Activated naive CD8-positive, alpha-beta T cell treated with anti-CD3 and anti-CD28 coated beads, Interleukin-2, amount 10 ng/mL, durations not matched to agents 7 days and 5 days (primary cell): ENCODE measurements at regions not wholly inside any gene's neighbourhood (a gene's known extent, or its start where the extent isn't known, plus 50 kb on each side); places are given as distances from the start of the nearest gene placed in this dataset.
"Not testable (repeated sequence)": the region's sequence is repeated elsewhere in the genome, so short reads cannot be mapped to it uniquely, and the experiment has no call there.

Source experiments
- ATAC-seq: fragments of 150-1000 bp; cut with Tn5 transposase; one replicate; pipeline ENCODE4 v1.10.0; 2021; ENCODE audit warnings: low read depth, moderate library complexity
- POLR2A ChIA-PET: fragments of 350-600 bp; sonication (Branson Sonifier 250); formaldehyde crosslinking; loops from one replicate; lab custom pipeline; 2021; ENCODE audit warnings: antibody characterized with exemption; lab: Charles Lee
- DNase-seq: peaks from one replicate; pipeline ENCODE4 v3.0.0; 2021
- H3K27ac Mint-ChIP-seq: one replicate; pipeline ENCODE4 v1.8.0; 2022; ENCODE audit warnings: mild to moderate bottlenecking, mixed read lengths
- H3K27me3 Mint-ChIP-seq: one replicate; pipeline ENCODE4 v1.8.0; 2022; ENCODE audit warnings: mild to moderate bottlenecking, moderate library complexity, mixed read lengths
- H3K36me3 Mint-ChIP-seq: one replicate; pipeline ENCODE4 v1.8.0; 2021; ENCODE audit warnings: mild to moderate bottlenecking, mixed read lengths
- H3K4me1 Mint-ChIP-seq: one replicate; pipeline ENCODE4 v1.8.0; 2021; ENCODE audit warnings: mixed read lengths
- H3K4me3 Mint-ChIP-seq: one replicate; pipeline ENCODE4 v1.8.0; 2022; ENCODE audit warnings: mild to moderate bottlenecking, moderate library complexity, mixed read lengths
- H3K9me3 Mint-ChIP-seq: one replicate; pipeline ENCODE4 v1.8.0; 2021; ENCODE audit warnings: mixed read lengths

- H3K27me3 Mint-ChIP-seq, result peaks cover 10% of the 10 kb centered on the region
- ATAC-seq, result no peak
- H3K27ac Mint-ChIP-seq, result no peak overlapping the region
- H3K9me3 Mint-ChIP-seq, result no peaks in the 10 kb centered on the region
- no peaks in the 10 kb centered on the region for H3K36me3 Mint-ChIP-seq
- H3K4me3 Mint-ChIP-seq, result no peak overlapping the region
- POLR2A ChIA-PET, result no interaction called here
- DNase-seq, result no peak
- H3K4me1 Mint-ChIP-seq, result no peaks in the 10 kb centered on the region
These were observed 101.2 kb upstream of the NT5E start for GRCh38 chr6:85348643-85349042.

- POLR2A ChIA-PET, result no interaction called here
- Mint-ChIP-seq H3K27ac (no peak overlapping the region), H3K36me3 (no peaks in the 10 kb centered on the region), H3K4me1 (no peaks in the 10 kb centered on the region), H3K27me3 (peaks cover 12% of the 10 kb centered on the region), H3K4me3 (no peak overlapping the region), H3K9me3 (no peaks in the 10 kb centered on the region)
- DNase-seq (no peak), ATAC-seq (no peak)
These were observed 102.1 kb upstream of the NT5E start for GRCh38 chr6:85347812-85348211.

- DNase-seq (no peak), ATAC-seq (no peak)
- H3K36me3 Mint-ChIP-seq, result no peaks in the 10 kb centered on the region
- POLR2A ChIA-PET, result no interaction called here
- peaks cover 19% of the 10 kb centered on the region for H3K27me3 Mint-ChIP-seq
- H3K9me3 Mint-ChIP-seq, result no peaks in the 10 kb centered on the region
- H3K4me1 Mint-ChIP-seq, result no peaks in the 10 kb centered on the region
- no peak overlapping the region for H3K4me3 Mint-ChIP-seq
- no peak overlapping the region for H3K27ac Mint-ChIP-seq
These were observed 103.7 kb upstream of the NT5E start for GRCh38 chr6:85346196-85346595.

GRCh38 chr6:85344996-85345395 lies 104.9 kb upstream of the NT5E start:
- H3K4me1 Mint-ChIP-seq, result no peaks in the 10 kb centered on the region
- H3K4me3 Mint-ChIP-seq, result no peak overlapping the region
- H3K36me3 Mint-ChIP-seq, result no peaks in the 10 kb centered on the region
- H3K27ac Mint-ChIP-seq, result no peak overlapping the region
- ATAC-seq (no peak), DNase-seq (no peak)
- peaks cover 19% of the 10 kb centered on the region for H3K27me3 Mint-ChIP-seq
- H3K9me3 Mint-ChIP-seq, result no peaks in the 10 kb centered on the region
- POLR2A ChIA-PET, result no interaction called here

- no peaks in the 10 kb centered on the region for H3K4me1 Mint-ChIP-seq
- no peaks in the 10 kb centered on the region for H3K36me3 Mint-ChIP-seq
- no peaks in the 10 kb centered on the region for H3K9me3 Mint-ChIP-seq
- no peak overlapping the region for H3K4me3 Mint-ChIP-seq
- DNase-seq (no peak), ATAC-seq (no peak)
- POLR2A ChIA-PET, result no interaction called here
- H3K27ac Mint-ChIP-seq, result no peak overlapping the region
- H3K27me3 Mint-ChIP-seq, result peaks cover 12% of the 10 kb centered on the region
These were observed 106.5 kb upstream of the NT5E start for GRCh38 chr6:85343428-85343827.

- Mint-ChIP-seq H3K27me3 (peaks cover 9% of the 10 kb centered on the region), H3K36me3 (no peaks in the 10 kb centered on the region), H3K4me1 (no peaks in the 10 kb centered on the region), H3K4me3 (no peak overlapping the region), H3K27ac (no peak overlapping the region), H3K9me3 (no peaks in the 10 kb centered on the region)
- ATAC-seq, result no peak
- no peak for DNase-seq
- POLR2A ChIA-PET, result no interaction called here
These were observed 120.7 kb upstream of the NT5E start for GRCh38 chr6:85329196-85329595.

GRCh38 chr6:85325811-85326210 lies 124.1 kb upstream of the NT5E start:
- DNase-seq, H3K36me3 Mint-ChIP-seq, H3K9me3 Mint-ChIP-seq, H3K27ac Mint-ChIP-seq, POLR2A ChIA-PET, H3K4me3 Mint-ChIP-seq, H3K27me3 Mint-ChIP-seq, H3K4me1 Mint-ChIP-seq, ATAC-seq: not testable (repeated sequence)

GRCh38 chr6:85323435-85324040 lies 126.3 kb upstream of the NT5E start:
- no peak overlapping the region for H3K4me3 Mint-ChIP-seq
- ATAC-seq, result peak; percentile 77
- no peaks in the 10 kb centered on the region for H3K9me3 Mint-ChIP-seq
- peaks cover 2% of the 10 kb centered on the region for H3K4me1 Mint-ChIP-seq
- H3K27me3 Mint-ChIP-seq, result peaks cover 2% of the 10 kb centered on the region
- H3K27ac Mint-ChIP-seq, result no peak overlapping the region
- H3K36me3 Mint-ChIP-seq, result no peaks in the 10 kb centered on the region
- DNase-seq, result peak; percentile 63
- POLR2A ChIA-PET, result no interaction called here

- no peaks in the 10 kb centered on the region for H3K9me3 Mint-ChIP-seq
- ATAC-seq (no peak), DNase-seq (no peak)
- peaks cover 2% of the 10 kb centered on the region for H3K27me3 Mint-ChIP-seq
- no peak overlapping the region for H3K27ac Mint-ChIP-seq
- POLR2A ChIA-PET, result no interaction called here
- H3K36me3 Mint-ChIP-seq, result no peaks in the 10 kb centered on the region
- H3K4me1 Mint-ChIP-seq, result peaks cover 2% of the 10 kb centered on the region
- H3K4me3 Mint-ChIP-seq, result no peak overlapping the region
These were observed 127.3 kb upstream of the NT5E start for GRCh38 chr6:85322446-85323105.

- Mint-ChIP-seq H3K4me3 (no peak overlapping the region), H3K36me3 (no peaks in the 10 kb centered on the region), H3K27ac (no peak overlapping the region), H3K27me3 (peaks cover 2% of the 10 kb centered on the region), H3K9me3 (no peaks in the 10 kb centered on the region), H3K4me1 (peaks cover 2% of the 10 kb centered on the region)
- POLR2A ChIA-PET, result no interaction called here
- ATAC-seq, result no peak
- DNase-seq, result no peak
These were observed 128.0 kb upstream of the NT5E start for GRCh38 chr6:85321906-85322305.

- Mint-ChIP-seq H3K4me1 (peaks cover 2% of the 10 kb centered on the region), H3K4me3 (no peak overlapping the region), H3K27me3 (peaks cover 4% of the 10 kb centered on the region), H3K27ac (no peak overlapping the region), H3K36me3 (no peaks in the 10 kb centered on the region), H3K9me3 (peaks cover 4% of the 10 kb centered on the region)
- POLR2A ChIA-PET, result no interaction called here
- no peak for DNase-seq
- ATAC-seq, result no peak
These were observed 135.3 kb upstream of the NT5E start for GRCh38 chr6:85314586-85314985.

GRCh38 chr6:85300581-85300980 lies 149.3 kb upstream of the NT5E start:
- POLR2A ChIA-PET, result no interaction called here
- H3K36me3 Mint-ChIP-seq, result no peaks in the 10 kb centered on the region
- no peaks in the 10 kb centered on the region for H3K9me3 Mint-ChIP-seq
- H3K4me3 Mint-ChIP-seq, result no peak overlapping the region
- no peak for DNase-seq
- no peak overlapping the region for H3K27ac Mint-ChIP-seq
- H3K4me1 Mint-ChIP-seq, result no peaks in the 10 kb centered on the region
- peaks cover 9% of the 10 kb centered on the region for H3K27me3 Mint-ChIP-seq
- no peak for ATAC-seq

GRCh38 chr6:85298553-85298952 lies 151.3 kb upstream of the NT5E start:
- peaks cover 5% of the 10 kb centered on the region for H3K27me3 Mint-ChIP-seq
- POLR2A ChIA-PET, result no interaction called here
- H3K4me3 Mint-ChIP-seq, result no peak overlapping the region
- H3K36me3 Mint-ChIP-seq, result no peaks in the 10 kb centered on the region
- H3K4me1 Mint-ChIP-seq, result no peaks in the 10 kb centered on the region
- no peaks in the 10 kb centered on the region for H3K9me3 Mint-ChIP-seq
- DNase-seq (no peak), ATAC-seq (no peak)
- H3K27ac Mint-ChIP-seq, result no peak overlapping the region

GRCh38 chr6:85291326-85291725 lies 158.6 kb upstream of the NT5E start:
- ATAC-seq, result no peak
- Mint-ChIP-seq H3K4me1 (no peaks in the 10 kb centered on the region), H3K9me3 (peaks cover 4% of the 10 kb centered on the region), H3K27ac (no peak overlapping the region), H3K36me3 (no peaks in the 10 kb centered on the region), H3K4me3 (no peak overlapping the region), H3K27me3 (no peaks in the 10 kb centered on the region)
- POLR2A ChIA-PET, result no interaction called here
- DNase-seq, result no peak
